PC-9 (cell line): ENCODE measurements at regions not wholly inside any gene's neighbourhood (a gene's known extent, or its start where the extent isn't known, plus 50 kb on each side); places are given as distances from the start of the nearest gene placed in this dataset.

Experiments
- BruUV-seq: library from RNA; stranded (reverse); fragments of 400-500 nt; replicated peaks from 2 replicates; lab custom pipeline; 2021; lab: Mats Ljungman, UMichigan
- CTCF ChIA-PET: fragments of 300-600 bp; sonication (Branson Sonifier 250); formaldehyde crosslinking; loops from one replicate; lab custom pipeline; 2022; ENCODE audit warnings: antibody characterized with exemption; lab: Charles Lee
- POLR2A ChIA-PET: fragments of 300-600 bp; sonication (Branson Sonifier 250); formaldehyde crosslinking; loops from one replicate; lab custom pipeline; 2022; ENCODE audit warnings: antibody characterized with exemption; ENCODE audit not compliant: unreplicated experiment; lab: Charles Lee
- DNase-seq, 2 experiments: peaks; one replicate each; pipeline versions ENCODE4 v3.0.0 to v3.0.0-alpha.2; 2015 to 2022; ENCODE audit warnings: mixed read lengths in 1 of 2
- H2AFZ ChIP-seq: fragments of 200-600 bp; sonication (generic); 2 replicates; pipeline ENCODE4 v1.8.1; 2017; ENCODE audit warnings: antibody characterized with exemption
- H3F3A ChIP-seq: fragments of 200-600 bp; sonication (generic); 2 replicates; pipeline ENCODE4 v1.8.1; 2017; ENCODE audit warnings: antibody characterized with exemption, mild to moderate bottlenecking, low read depth; ENCODE audit not compliant: insufficient read depth
- H3K27ac ChIP-seq: fragments of 200-600 bp; sonication (generic); 2 replicates; pipeline ENCODE4 v1.6.1; 2016; ENCODE audit warnings: mixed run types
- H3K27me3 ChIP-seq: fragments of 200-600 bp; sonication (generic); 2 replicates; pipeline ENCODE4 v1.6.1; 2016; ENCODE audit warnings: low read depth, mixed run types; ENCODE audit not compliant: insufficient read depth
- H3K36me3 ChIP-seq: fragments of 200-600 bp; sonication (generic); 2 replicates; pipeline ENCODE4 v1.6.1; 2016; ENCODE audit warnings: low read depth, mixed run types
- H3K4me1 ChIP-seq: fragments of 200-600 bp; sonication (generic); replicated peaks from 2 replicates; pipeline ENCODE4 v1.6.1; 2016; ENCODE audit warnings: mixed run types; ENCODE audit not compliant: insufficient read depth
- H3K4me2 ChIP-seq: fragments of 200-600 bp; sonication (generic); 2 replicates; pipeline ENCODE4 v1.6.1; 2017; ENCODE audit warnings: mixed run types
- H3K4me3 ChIP-seq: fragments of 200-600 bp; sonication (generic); 2 replicates; pipeline ENCODE4 v1.6.1; 2016; ENCODE audit warnings: mixed run types
- H3K79me2 ChIP-seq: fragments of 200-600 bp; sonication (generic); 2 replicates; pipeline ENCODE4 v1.6.1; 2017; ENCODE audit warnings: low read depth, mixed run types
- H3K9me2 ChIP-seq: fragments of 200-600 bp; sonication (generic); 2 replicates; pipeline ENCODE4 v1.8.1; 2017; ENCODE audit warnings: mild to moderate bottlenecking; ENCODE audit not compliant: insufficient read depth
- H3K9me3 ChIP-seq: fragments of 200-600 bp; sonication (generic); 2 replicates; pipeline ENCODE4 v1.8.1; 2016; ENCODE audit warnings: low read depth; ENCODE audit not compliant: insufficient read depth
- H4K20me1 ChIP-seq: fragments of 200-600 bp; sonication (generic); 2 replicates; pipeline ENCODE4 v1.8.1; 2017; ENCODE audit not compliant: insufficient read depth
- CTCF ChIP-seq: fragments of 200-600 bp; sonication (generic); conservative IDR thresholded peaks from 2 replicates; pipeline ENCODE4 v1.6.1; 2017; ENCODE audit warnings: mixed run types, antibody characterized with exemption, mild to moderate bottlenecking, moderate library complexity
- EZH2 ChIP-seq: fragments of 200-600 bp; sonication (generic); IDR thresholded peaks from 2 replicates; pipeline ENCODE4 v1.8.0; 2017; ENCODE audit warnings: antibody characterized with exemption, low read depth
- intact Hi-C: fragments of 100-400 bp; cut with micrococcal nuclease; formaldehyde crosslinking; loops from one replicate; pipeline ENCODE4 v1.10.0; 2022; ENCODE audit not compliant: unreplicated experiment

DNA sequence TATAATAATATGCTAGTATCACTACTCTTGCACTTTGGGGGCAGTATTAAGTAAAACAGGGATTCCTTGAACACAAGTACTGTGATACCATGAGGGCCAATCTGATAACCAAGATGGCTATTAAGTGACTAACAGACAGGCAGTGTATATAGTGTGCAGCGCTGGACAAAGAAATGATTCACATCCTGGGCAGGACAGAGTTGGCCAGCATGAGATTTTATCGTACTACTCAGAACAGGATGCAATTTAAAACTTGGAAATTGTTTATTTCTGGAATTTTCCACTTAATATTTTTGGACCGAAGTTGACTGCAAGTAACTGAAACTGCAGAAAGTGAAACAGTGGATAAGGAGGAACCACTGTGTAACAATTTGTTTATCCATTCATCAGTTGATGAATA, 74.6 kb downstream of the DNTTIP2 start:
- ChIA-PET POLR2A (no interaction called here), CTCF (no interaction called here)
- Histone ChIP-seq H3K27me3 (no peaks in the 10 kb centered on the region), H3K9me3 (peaks cover 56% of the 10 kb centered on the region), H3K4me3 (peak overlapping the region; percentile 2; the same call in 1 of the 2 replicates), H4K20me1 (no peaks in the 10 kb centered on the region), H3K4me1 (peaks cover 35% of the 10 kb centered on the region), H3K27ac (peak overlapping the region; percentile 66), H3F3A (peaks cover 25% of the 10 kb centered on the region), H2AFZ (no peak overlapping the region), H3K4me2 (peak overlapping the region; percentile 34), H3K79me2 (no peaks in the 10 kb centered on the region), H3K9me2 (no peaks in the 10 kb centered on the region), H3K36me3 (peaks cover 50% of the 10 kb centered on the region)
- DNase-seq: peak; percentile 38 to 90
- BruUV-seq: no TSS peak
- intact Hi-C loops: no loop called here
- no peak for TF ChIP-seq EZH2

- no peak for DNase-seq
- no peak overlapping the region for H3K4me3 ChIP-seq
- H3K9me2 ChIP-seq: no peaks in the 10 kb centered on the region
- H3F3A ChIP-seq: peaks cover 42% of the 10 kb centered on the region
- no peaks in the 10 kb centered on the region for H3K27me3 ChIP-seq
- peaks cover 27% of the 10 kb centered on the region; the same call in 1 of the 2 replicates for H3K36me3 ChIP-seq
- intact Hi-C loops: no loop called here
- TF ChIP-seq EZH2: no peak
- TF ChIP-seq CTCF: no peak
- H2AFZ ChIP-seq: no peak overlapping the region
- H3K4me1 ChIP-seq: peaks cover 53% of the 10 kb centered on the region
- H4K20me1 ChIP-seq: no peaks in the 10 kb centered on the region
- no peak overlapping the region for H3K27ac ChIP-seq
- no peak overlapping the region for H3K4me2 ChIP-seq
- POLR2A ChIA-PET: interaction anchor here (0.6 kb wide), 1 partner anchor 181 kb away, joined by 3 read pairs; no protein-coding TSS in a partner anchor
- no peaks in the 10 kb centered on the region; the same call in 1 of the 2 replicates for H3K79me2 ChIP-seq
- CTCF ChIA-PET: no interaction called here
- peaks cover 55% of the 10 kb centered on the region for H3K9me3 ChIP-seq
- BruUV-seq: no TSS peak
Observed at GRCh38 chr1:93801471-93801870, 77.5 kb downstream of the DNTTIP2 start.

GRCh38 chr1:93800856-93801255, 78.2 kb downstream of the DNTTIP2 start:
- Histone ChIP-seq H3K4me3 (no peak overlapping the region), H3K79me2 (no peaks in the 10 kb centered on the region; the same call in 1 of the 2 replicates), H4K20me1 (no peaks in the 10 kb centered on the region), H3K4me1 (peaks cover 47% of the 10 kb centered on the region), H3K4me2 (no peak overlapping the region), H3K27ac (no peak overlapping the region), H3K9me3 (peaks cover 50% of the 10 kb centered on the region), H3K36me3 (peaks cover 21% of the 10 kb centered on the region; the same call in 1 of the 2 replicates), H3F3A (peaks cover 42% of the 10 kb centered on the region), H2AFZ (no peak overlapping the region), H3K27me3 (no peaks in the 10 kb centered on the region), H3K9me2 (no peaks in the 10 kb centered on the region)
- BruUV-seq: no TSS peak
- no peak for DNase-seq
- intact Hi-C loops: no loop called here
- POLR2A ChIA-PET: no interaction called here
- CTCF ChIA-PET: no interaction called here
- no peak for TF ChIP-seq CTCF

- Histone ChIP-seq H3K4me2 (peak overlapping the region; percentile 16; the same call in 1 of the 2 replicates), H3K27me3 (no peaks in the 10 kb centered on the region), H4K20me1 (no peaks in the 10 kb centered on the region), H3K4me3 (no peak overlapping the region), H3F3A (peaks cover 21% of the 10 kb centered on the region), H3K9me2 (no peaks in the 10 kb centered on the region), H3K4me1 (peaks cover 21% of the 10 kb centered on the region), H2AFZ (peak overlapping the region; percentile 4; the same call in 1 of the 2 replicates), H3K27ac (peak overlapping the region; percentile 21), H3K79me2 (no peaks in the 10 kb centered on the region; the same call in 1 of the 2 replicates), H3K9me3 (peaks cover 39% of the 10 kb centered on the region), H3K36me3 (peaks cover 10% of the 10 kb centered on the region; the same call in 1 of the 2 replicates)
- ChIA-PET CTCF (interaction anchor here (1.2 kb wide), 1 partner anchor 23 kb away, joined by 3 read pairs; no protein-coding TSS in a partner anchor), POLR2A (interaction anchor here (0.6 to 0.7 kb wide), 7 partner anchors 10 to 627 kb away, joined by 3 to 8 read pairs (median 4); no protein-coding TSS in a partner anchor)
- TF ChIP-seq EZH2 (no peak), CTCF (no peak)
- no TSS peak for BruUV-seq
- intact Hi-C loops: no loop called here
- DNase-seq: peak; percentile 28 to 91
Observed at GRCh38 chr1:93798291-93798690, 80.7 kb downstream of the DNTTIP2 start.
